ENCODE measurements at regions not wholly inside any gene's neighbourhood (a gene's known extent, or its start where the extent isn't known, plus 50 kb on each side); places are given as distances from the start of the nearest gene placed in this dataset.

GRCh38 chr18:23350188-23350587 lies 102.9 kb upstream of the RIOK3 start:
- DNase-seq: no peak

- DNase-seq: no peak
Measured at GRCh38 chr18:23351521-23351920, 101.6 kb upstream of the RIOK3 start.

GRCh38 chr18:23352042-23352441 lies 101.0 kb upstream of the RIOK3 start:
- no peak for DNase-seq

- no peak for DNase-seq
Measured at GRCh38 chr18:23353459-23353858, 99.6 kb upstream of the RIOK3 start.

GRCh38 chr18:23354625-23355024 lies 98.5 kb upstream of the RIOK3 start:
- DNase-seq: peak; percentile 67

- DNase-seq: no peak
Measured at GRCh38 chr18:23355206-23355605, 97.9 kb upstream of the RIOK3 start.

GRCh38 chr18:23356424-23356823 lies 96.7 kb upstream of the RIOK3 start:
- no peak for DNase-seq

- DNase-seq: peak; percentile 38
Measured at GRCh38 chr18:23356915-23357601, 96.0 kb upstream of the RIOK3 start.

- peak; percentile 18 for DNase-seq
Measured at GRCh38 chr18:23357996-23358594, 95.0 kb upstream of the RIOK3 start.

GRCh38 chr18:23359421-23359820 lies 93.7 kb upstream of the RIOK3 start:
- DNase-seq: no peak

GRCh38 chr18:23363865-23364570 lies 89.1 kb upstream of the RIOK3 start:
- DNase-seq: no peak

- DNase-seq: peak; percentile 83
Measured at GRCh38 chr18:23365602-23366001, 87.5 kb upstream of the RIOK3 start.

GRCh38 chr18:23369266-23369665 lies 83.8 kb upstream of the RIOK3 start:
- no peak for DNase-seq

GRCh38 chr18:23373570-23373969 lies 79.5 kb upstream of the RIOK3 start:
- no peak for DNase-seq

GRCh38 chr18:23377669-23378301 lies 75.3 kb upstream of the RIOK3 start:
- DNase-seq: peak; percentile 87

GRCh38 chr18:23378302-23378686 lies 74.8 kb upstream of the RIOK3 start:
- peak; percentile 44 for DNase-seq

- DNase-seq: peak; percentile 28
Measured at GRCh38 chr18:23380001-23380550, 73.0 kb upstream of the RIOK3 start.

- peak; percentile 44 for DNase-seq
Measured at GRCh38 chr18:23380817-23381216, 72.3 kb upstream of the RIOK3 start.

GRCh38 chr18:23383494-23383893 lies 69.6 kb upstream of the RIOK3 start:
- DNase-seq: no peak

- DNase-seq: no peak
Measured at GRCh38 chr18:23384778-23385736, 68.0 kb upstream of the RIOK3 start.

- no peak for DNase-seq
Measured at GRCh38 chr18:23386317-23386716, 66.8 kb upstream of the RIOK3 start.

GRCh38 chr18:23387265-23387664 lies 65.8 kb upstream of the RIOK3 start:
- DNase-seq: no peak

Measured in fibroblast of skin of right biceps (primary cell).